ENCODE measurements at regions not wholly inside any gene's neighbourhood (a gene's known extent, or its start where the extent isn't known, plus 50 kb on each side); places are given as distances from the start of the nearest gene placed in this dataset.

GRCh38 chr16:6133009-6133557 lies 1035.5 kb upstream of the EEF2KMT start:
- no peak for TF ChIP-seq POLR2A (IDR thresholded peaks at IDR 0.05)
- TF ChIP-seq CTCF (IDR thresholded peaks at IDR 0.05) = no peak
- no peak for TF ChIP-seq POLR2AphosphoS5 (IDR thresholded peaks at IDR 0.05)

All from breast epithelium (tissue), 3 donors.